ENCODE measurements at regions not wholly inside any gene's neighbourhood (a gene's known extent, or its start where the extent isn't known, plus 50 kb on each side); places are given as distances from the start of the nearest gene placed in this dataset.

DNA sequence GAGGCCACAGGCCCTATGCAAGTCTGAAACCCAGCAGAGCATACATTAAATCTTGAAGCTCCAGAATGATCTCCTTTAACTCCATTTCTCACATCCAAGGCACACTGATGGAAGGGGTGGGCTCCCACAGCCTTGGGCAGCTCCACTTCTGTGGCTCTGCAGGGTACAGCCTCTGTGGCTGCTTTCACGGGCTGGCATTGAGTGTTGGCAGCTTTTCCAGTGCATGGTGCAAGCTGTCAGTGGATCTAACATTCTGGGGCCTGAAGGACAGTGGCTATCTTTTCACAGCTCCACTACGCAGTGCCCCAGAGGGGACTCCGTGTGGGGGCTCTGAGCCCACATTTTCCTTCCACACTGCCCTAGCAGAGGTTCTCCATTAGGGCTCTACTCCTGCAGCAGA lies 265.7 kb upstream of the MAGI2 start:
- DNase-seq (ENCODE audit: low spot score in 2 of 2): no peak
- peaks cover 25% of the 10 kb centered on the region for H3K9me3 Mint-ChIP-seq
- no peak for ATAC-seq
- H3K4me1 Mint-ChIP-seq: no peaks in the 10 kb centered on the region
- no peak overlapping the region for H3K27ac Mint-ChIP-seq
- H3K4me3 Mint-ChIP-seq: no peak overlapping the region
- no peaks in the 10 kb centered on the region for H3K36me3 Mint-ChIP-seq

DNA sequence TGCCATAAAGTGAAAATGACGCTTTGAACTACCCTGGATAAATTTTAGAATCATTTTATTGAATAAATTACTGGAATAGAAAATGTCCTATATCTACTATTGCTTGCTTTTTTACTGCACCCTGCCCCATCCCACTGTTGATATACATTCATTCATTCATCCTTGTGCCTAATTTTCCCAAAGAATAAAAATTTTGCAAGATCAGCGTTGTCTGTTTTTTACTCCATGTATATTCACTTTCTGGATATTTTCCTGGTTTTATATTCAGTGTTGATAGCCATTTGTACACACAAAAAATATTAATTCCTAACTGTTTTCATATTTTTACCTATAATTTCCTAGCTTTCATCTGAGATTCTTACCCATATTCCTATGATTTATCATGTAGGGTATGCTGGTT lies 262.9 kb upstream of the MAGI2 start:
- DNase-seq (ENCODE audit: low spot score in 2 of 2) (no peak), ATAC-seq (no peak)
- H3K9me3 Mint-ChIP-seq: peaks cover 19% of the 10 kb centered on the region
- H3K27ac Mint-ChIP-seq: no peak overlapping the region
- no peaks in the 10 kb centered on the region for H3K36me3 Mint-ChIP-seq
- no peak overlapping the region for H3K4me3 Mint-ChIP-seq
- no peaks in the 10 kb centered on the region for H3K4me1 Mint-ChIP-seq

DNA sequence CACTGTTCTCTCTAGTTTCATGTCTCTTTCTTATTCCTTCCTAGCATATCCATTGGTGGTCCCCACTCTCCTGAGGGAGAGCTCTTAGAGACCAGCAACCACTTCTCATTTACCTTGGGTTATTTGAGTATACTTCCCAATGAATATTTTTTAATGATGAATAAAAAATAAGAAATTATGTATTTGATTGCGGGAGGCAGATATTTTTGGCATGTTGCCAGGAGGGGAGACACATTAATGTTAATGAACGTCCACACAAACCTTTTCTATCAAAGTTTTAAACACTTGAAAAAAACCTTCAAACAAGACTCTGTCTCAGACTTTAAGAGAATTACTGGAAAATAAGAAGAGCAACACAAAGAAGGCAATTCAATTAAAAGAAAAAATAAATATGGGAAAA lies 260.6 kb upstream of the MAGI2 start:
- Mint-ChIP-seq H3K27ac (no peak overlapping the region), H3K9me3 (peaks cover 15% of the 10 kb centered on the region), H3K36me3 (no peaks in the 10 kb centered on the region), H3K4me1 (no peaks in the 10 kb centered on the region), H3K4me3 (no peak overlapping the region)
- ATAC-seq (no peak), DNase-seq (ENCODE audit: low spot score in 2 of 2) (no peak)

DNA sequence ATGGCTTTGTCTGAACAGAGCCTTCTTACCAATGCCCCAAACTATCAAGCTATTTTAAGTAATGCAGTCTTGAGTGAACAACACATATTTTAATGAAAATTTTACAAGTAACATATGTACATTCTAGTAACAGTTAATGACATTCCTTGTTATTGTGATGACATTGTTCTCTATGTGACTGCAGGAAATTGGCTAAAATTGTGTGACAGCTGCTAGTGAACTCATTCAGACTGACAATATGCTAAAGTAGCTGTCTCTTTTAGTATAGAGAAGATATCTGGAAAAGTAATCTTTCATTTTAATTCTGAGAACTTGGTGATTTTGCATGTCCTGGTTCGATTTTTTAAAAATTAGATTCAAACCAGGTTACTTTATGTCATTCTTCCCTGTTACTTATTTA lies 259.8 kb upstream of the MAGI2 start:
- no peak overlapping the region for H3K27ac Mint-ChIP-seq
- no peak overlapping the region for H3K4me3 Mint-ChIP-seq
- DNase-seq (ENCODE audit: low spot score in 2 of 2) (no peak), ATAC-seq (no peak)
- H3K36me3 Mint-ChIP-seq: no peaks in the 10 kb centered on the region
- peaks cover 15% of the 10 kb centered on the region for H3K9me3 Mint-ChIP-seq
- no peaks in the 10 kb centered on the region for H3K4me1 Mint-ChIP-seq

DNA sequence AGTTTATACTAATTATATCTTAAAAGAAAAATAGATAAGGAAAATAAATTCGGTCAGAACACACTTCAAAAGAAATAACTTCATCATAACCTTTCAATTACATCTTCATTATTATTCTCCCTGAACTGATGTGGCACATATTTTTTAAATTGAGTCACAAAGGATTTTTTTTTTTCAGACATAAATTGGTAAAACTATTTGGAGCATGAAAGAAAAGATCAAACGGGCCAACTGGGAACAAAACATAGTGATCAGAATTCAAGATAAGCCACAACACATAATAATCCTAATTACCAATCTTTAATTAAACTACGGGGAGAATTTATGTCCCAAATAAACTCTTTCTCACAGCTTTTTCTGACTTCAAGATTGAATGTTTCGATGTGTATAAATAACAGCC lies 258.2 kb upstream of the MAGI2 start:
- DNase-seq (ENCODE audit: low spot score in 2 of 2) (no peak), ATAC-seq (no peak)
- no peaks in the 10 kb centered on the region for H3K4me1 Mint-ChIP-seq
- no peaks in the 10 kb centered on the region for H3K36me3 Mint-ChIP-seq
- H3K4me3 Mint-ChIP-seq: no peak overlapping the region
- peaks cover 6% of the 10 kb centered on the region for H3K9me3 Mint-ChIP-seq
- no peak overlapping the region for H3K27ac Mint-ChIP-seq

DNA sequence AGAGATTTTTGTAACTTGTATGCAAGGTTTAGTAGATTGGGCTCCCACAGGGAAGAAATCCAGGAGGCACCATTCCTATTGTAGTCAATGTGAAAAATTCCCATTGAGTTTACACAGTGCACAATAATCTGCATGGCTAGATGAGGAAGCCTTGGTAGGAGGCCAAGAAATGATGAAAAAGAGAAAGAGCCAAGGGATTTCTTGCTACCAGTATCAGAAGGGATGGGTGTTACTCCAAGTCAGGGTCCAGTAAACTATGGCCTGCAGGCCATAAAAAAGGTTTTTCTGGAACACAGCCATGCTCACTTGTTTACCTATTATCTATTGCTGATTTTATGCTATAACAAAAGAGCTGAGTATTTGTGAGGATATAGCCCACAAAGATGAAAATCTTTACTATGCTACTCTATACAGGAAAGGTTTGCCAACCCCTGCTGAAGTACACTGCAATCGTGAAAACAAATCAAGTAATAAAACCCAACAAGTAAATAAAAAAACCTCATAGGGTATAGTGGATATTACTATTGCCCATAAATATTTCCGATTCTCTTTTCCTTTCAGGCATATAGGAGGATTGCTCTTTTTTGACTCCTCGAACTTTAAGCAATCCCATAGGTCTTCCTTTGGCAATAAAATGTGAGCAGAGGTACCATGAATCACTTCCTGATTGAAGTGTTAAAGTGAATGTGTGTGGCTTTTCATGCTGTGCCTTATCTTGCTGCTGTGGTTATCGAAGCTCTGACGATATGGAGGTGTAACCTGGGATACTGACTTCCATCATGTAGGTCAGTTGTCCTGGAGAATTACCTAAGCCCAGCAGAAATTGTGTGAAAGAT lies 256.3 kb upstream of the MAGI2 start:
- no peak overlapping the region for H3K4me3 Mint-ChIP-seq
- no peaks in the 10 kb centered on the region for H3K4me1 Mint-ChIP-seq
- H3K9me3 Mint-ChIP-seq: peaks cover 4% of the 10 kb centered on the region
- no peaks in the 10 kb centered on the region for H3K36me3 Mint-ChIP-seq
- ATAC-seq (no peak), DNase-seq (ENCODE audit: low spot score in 2 of 2) (no peak)
- H3K27ac Mint-ChIP-seq: no peak overlapping the region

DNA sequence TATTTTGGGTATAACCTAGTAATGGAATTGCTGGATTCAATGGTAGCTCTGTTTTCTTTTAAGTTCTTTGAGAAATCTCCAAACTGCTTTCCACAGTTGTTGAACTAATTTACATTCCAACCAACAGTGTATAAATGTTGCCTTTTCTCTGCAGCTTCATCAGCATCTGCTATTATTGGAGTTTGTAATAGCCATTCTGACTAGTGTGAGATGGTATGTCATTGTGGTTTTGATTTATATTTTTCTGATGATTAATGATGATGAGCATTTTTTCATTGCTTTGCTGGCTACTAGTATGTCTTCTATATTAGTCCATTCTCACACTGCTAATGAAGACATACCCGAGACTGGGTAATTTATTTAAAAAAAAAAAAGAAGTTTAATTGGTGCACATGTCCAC lies 248.6 kb upstream of the MAGI2 start:
- Mint-ChIP-seq H3K9me3 (peaks cover 15% of the 10 kb centered on the region), H3K27ac (no peak overlapping the region), H3K36me3 (no peaks in the 10 kb centered on the region), H3K4me1 (no peaks in the 10 kb centered on the region), H3K4me3 (no peak overlapping the region)
- ATAC-seq (no peak), DNase-seq (ENCODE audit: low spot score in 2 of 2) (no peak)

DNA sequence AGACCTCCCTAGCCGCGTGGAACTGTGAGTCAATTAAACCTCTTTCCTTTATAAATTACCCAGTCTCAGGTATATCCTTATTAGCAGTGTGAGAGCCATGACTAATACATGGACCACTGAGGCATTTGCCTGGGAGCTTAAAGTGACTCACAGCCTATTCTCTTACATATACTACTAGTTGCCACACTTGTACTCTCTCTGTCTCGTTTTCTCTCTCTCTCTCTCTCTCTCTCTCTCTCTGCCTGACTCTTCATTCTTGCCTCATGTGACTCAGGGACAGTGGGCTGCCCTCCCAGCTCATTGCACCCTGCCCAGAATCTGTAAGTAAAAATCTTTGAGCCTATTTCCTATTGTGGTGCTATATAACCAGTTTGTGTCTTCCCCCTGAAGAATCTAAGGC lies 238.5 kb upstream of the MAGI2 start:
- Mint-ChIP-seq H3K4me3 (no peak overlapping the region), H3K27ac (no peak overlapping the region), H3K4me1 (no peaks in the 10 kb centered on the region), H3K9me3 (peaks cover 23% of the 10 kb centered on the region), H3K36me3 (no peaks in the 10 kb centered on the region)
- ATAC-seq (peak; percentile 31), DNase-seq (ENCODE audit: low spot score in 2 of 2) (no peak)

DNA sequence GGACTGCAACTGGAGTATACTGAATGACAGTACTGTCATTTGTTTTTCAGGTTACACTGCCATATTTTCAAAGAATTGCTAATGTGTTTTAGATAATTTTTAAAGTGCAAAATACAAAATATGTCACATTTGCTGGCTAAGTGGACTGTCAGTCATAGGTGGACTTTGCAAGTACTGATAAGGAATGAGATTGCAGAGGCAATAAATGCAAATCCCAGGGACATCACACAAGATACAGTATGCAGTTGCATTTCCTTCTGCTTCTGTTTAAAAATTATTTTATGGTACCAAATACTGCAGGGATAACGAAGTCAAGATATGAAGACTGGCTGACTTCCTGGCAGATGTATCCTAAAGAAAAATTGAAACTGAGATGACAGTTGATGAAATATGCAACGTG lies 237.6 kb upstream of the MAGI2 start:
- no peak overlapping the region for H3K4me3 Mint-ChIP-seq
- no peak overlapping the region for H3K27ac Mint-ChIP-seq
- H3K36me3 Mint-ChIP-seq: no peaks in the 10 kb centered on the region
- no peaks in the 10 kb centered on the region for H3K4me1 Mint-ChIP-seq
- ATAC-seq (no peak), DNase-seq (ENCODE audit: low spot score in 2 of 2) (no peak)
- peaks cover 23% of the 10 kb centered on the region for H3K9me3 Mint-ChIP-seq

DNA sequence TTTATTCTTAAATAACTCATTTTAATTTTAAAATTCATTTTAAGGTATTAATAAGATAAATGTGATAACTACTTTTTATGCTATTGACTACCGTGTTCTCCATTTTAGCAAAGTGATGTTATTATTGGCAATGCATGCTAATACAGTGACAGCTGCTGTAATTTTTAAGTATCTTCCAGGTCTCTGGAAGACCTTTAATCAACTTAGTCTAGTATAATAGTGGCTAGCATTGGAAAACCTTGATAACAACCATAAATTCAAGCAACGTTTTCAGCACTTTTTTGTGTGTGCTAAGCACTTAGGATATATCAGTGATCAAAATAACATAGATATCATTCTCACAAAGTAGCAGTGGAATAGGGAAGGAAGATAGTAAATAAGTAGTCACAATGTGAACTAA lies 230.9 kb upstream of the MAGI2 start:
- Mint-ChIP-seq H3K9me3 (peaks cover 26% of the 10 kb centered on the region), H3K27ac (no peak overlapping the region), H3K4me3 (no peak overlapping the region), H3K36me3 (no peaks in the 10 kb centered on the region), H3K4me1 (no peaks in the 10 kb centered on the region)
- DNase-seq (ENCODE audit: low spot score in 2 of 2) (no peak), ATAC-seq (no peak)

DNA sequence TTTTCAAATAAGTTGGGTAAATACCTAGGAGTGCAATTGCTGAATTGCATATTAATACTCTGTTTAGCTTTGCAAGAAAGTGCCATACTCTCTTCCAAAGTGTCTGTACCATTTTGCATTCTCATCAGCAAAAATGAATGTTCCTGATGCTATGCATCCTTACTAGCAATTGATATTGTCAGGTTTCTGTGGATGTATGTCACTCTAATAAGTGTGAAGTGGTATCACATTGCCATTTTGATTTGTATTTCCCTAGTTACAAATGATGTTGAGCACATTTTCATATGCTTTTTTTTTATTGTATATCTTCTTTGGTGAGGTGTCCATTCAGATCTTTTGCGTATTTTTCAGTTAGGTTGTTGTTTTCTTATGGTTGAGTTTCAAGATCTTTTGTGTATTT lies 230.4 kb upstream of the MAGI2 start:
- H3K27ac Mint-ChIP-seq: no peak overlapping the region
- H3K4me3 Mint-ChIP-seq: no peak overlapping the region
- H3K9me3 Mint-ChIP-seq: peaks cover 26% of the 10 kb centered on the region
- DNase-seq (ENCODE audit: low spot score in 2 of 2): no peak
- no peaks in the 10 kb centered on the region for H3K4me1 Mint-ChIP-seq
- ATAC-seq: no peak
- H3K36me3 Mint-ChIP-seq: no peaks in the 10 kb centered on the region

DNA sequence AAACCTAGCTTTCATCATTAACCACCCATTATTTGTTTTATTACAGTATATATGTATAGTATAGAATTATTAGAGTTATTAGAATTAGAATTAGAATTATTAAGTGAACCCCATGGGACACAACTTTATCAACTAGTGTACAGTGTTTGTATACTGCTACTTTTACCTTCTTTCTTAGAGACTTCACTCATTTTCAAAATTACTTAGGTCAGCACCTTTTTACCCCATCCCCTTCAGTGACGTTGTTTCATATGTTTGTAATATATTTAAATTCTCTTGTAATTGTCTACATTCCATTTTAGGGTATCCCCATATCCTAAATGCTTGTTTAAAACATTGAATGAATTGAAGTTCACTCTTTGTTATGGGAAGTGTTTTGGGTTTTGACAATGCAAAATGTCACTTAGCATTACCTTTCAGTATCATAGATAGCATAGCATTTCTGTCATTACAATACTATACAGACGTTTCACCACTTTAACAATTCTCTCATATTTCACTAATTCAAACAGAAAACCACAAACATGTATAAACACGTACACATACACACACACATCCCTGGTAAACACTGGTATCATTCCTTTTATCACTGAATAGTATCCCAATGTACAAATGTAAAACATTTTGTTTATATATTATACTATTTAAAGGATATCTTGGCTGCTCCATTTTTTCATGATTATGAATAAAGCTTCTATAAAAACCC lies 229.9 kb upstream of the MAGI2 start:
- ATAC-seq (no peak), DNase-seq (ENCODE audit: low spot score in 2 of 2) (no peak)
- no peak overlapping the region for H3K27ac Mint-ChIP-seq
- H3K4me1 Mint-ChIP-seq: no peaks in the 10 kb centered on the region
- H3K36me3 Mint-ChIP-seq: no peaks in the 10 kb centered on the region
- peaks cover 24% of the 10 kb centered on the region for H3K9me3 Mint-ChIP-seq
- no peak overlapping the region for H3K4me3 Mint-ChIP-seq

DNA sequence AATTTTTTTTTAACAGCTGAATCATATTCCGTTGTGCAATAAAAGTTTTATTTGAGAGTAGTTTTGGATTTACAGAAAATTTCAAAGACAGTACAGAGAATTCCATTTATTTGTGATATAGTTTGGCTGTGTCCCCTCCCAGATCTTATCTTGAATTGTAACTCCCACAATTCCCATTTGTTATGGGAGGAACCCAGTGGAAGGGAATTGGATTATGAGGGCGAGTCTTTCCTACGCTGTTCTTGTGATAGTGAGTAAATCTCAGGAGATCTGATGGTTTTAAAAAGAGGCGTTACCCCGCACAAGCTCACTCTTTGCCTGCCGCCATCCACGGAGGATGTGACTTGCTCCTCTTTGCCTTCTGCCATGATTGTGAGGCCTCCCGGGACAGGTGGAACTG lies 228.0 kb upstream of the MAGI2 start:
- Mint-ChIP-seq H3K9me3 (peaks cover 24% of the 10 kb centered on the region), H3K27ac (no peak overlapping the region)

DNA sequence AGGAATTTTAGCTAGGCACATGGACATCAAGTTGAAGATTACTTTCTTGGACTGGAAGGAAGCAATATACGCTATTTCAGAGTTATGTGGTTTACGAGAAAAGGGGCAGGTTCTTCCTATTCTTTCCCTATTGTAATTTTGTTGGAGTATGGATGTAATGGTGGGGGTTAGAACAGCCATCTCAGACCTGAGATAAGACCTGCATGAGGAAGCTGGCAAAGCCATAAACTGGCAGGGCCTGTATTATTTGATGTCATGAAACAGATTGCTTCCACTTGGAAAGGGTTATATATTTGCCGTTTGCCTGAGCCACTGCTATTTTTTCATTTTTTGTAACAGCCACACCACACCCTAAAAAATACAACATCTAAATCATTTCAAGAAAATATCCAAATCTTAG lies 220.5 kb upstream of the MAGI2 start:
- H3K4me3 Mint-ChIP-seq: no peak overlapping the region
- DNase-seq (ENCODE audit: low spot score in 2 of 2) (no peak), ATAC-seq (no peak)
- no peaks in the 10 kb centered on the region for H3K4me1 Mint-ChIP-seq
- peaks cover 15% of the 10 kb centered on the region for H3K9me3 Mint-ChIP-seq
- H3K36me3 Mint-ChIP-seq: no peaks in the 10 kb centered on the region
- H3K27ac Mint-ChIP-seq: no peak overlapping the region

More for the DNA sequence above, 228.0 kb upstream of the MAGI2 start:
- Mint-ChIP-seq H3K4me3 (no peak overlapping the region), H3K36me3 (no peaks in the 10 kb centered on the region), H3K4me1 (no peaks in the 10 kb centered on the region)
- DNase-seq (ENCODE audit: low spot score in 2 of 2): no peak
- no peak for ATAC-seq

DNA sequence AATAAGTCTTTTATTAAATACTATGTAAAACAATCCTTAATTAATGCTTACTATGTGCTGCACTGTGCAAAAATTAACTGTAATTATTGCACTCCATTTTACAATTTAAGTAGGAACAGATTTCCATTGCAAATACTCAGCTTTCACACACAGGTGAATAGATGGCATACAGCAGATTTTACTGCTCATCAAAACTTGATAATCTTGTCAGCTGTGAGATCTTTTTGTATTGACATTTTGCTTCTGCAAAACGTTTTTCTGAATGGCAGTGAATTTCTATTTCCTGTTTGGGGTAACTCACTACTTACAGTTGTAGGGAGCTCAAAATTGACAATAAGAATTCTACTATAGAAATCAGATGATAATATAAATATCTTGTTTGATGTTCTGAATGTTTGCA lies 220.0 kb upstream of the MAGI2 start:
- Mint-ChIP-seq H3K4me3 (no peak overlapping the region), H3K27ac (no peak overlapping the region), H3K4me1 (no peaks in the 10 kb centered on the region), H3K9me3 (peaks cover 15% of the 10 kb centered on the region), H3K36me3 (no peaks in the 10 kb centered on the region)
- DNase-seq (ENCODE audit: low spot score in 2 of 2): no peak
- no peak for ATAC-seq

DNA sequence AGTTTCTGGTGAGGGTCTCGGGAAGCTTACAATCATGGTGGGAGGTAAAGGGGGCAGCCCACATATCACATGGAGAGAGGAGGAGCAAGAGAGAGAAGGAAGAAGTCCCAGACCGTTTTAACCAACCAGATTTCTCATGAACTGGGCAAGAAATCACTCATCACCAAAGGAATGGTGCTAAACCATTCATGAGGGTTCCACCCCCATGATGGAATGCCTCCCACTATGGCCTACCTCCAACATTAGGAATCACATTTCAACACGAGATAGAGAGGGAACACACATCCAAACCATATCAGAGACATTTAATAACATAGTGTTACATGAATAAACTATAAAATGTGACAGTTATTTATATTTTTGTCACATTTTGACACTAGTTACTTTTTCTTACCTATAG lies 214.8 kb upstream of the MAGI2 start:
- no peak overlapping the region for H3K27ac Mint-ChIP-seq
- H3K4me3 Mint-ChIP-seq: no peak overlapping the region
- ATAC-seq: no peak
- no peaks in the 10 kb centered on the region for H3K36me3 Mint-ChIP-seq
- H3K4me1 Mint-ChIP-seq: no peaks in the 10 kb centered on the region
- DNase-seq (ENCODE audit: low spot score in 2 of 2): no peak
- peaks cover 15% of the 10 kb centered on the region for H3K9me3 Mint-ChIP-seq

All from stimulated activated effector memory CD8-positive, alpha-beta T cell treated with anti-CD3 and anti-CD28 coated beads, Interleukin-12 subunit alpha, Interleukin-12 subunit beta, amount 100 ng/mL, for 72 hours (primary cell).